GM19463 (cell line): ENCODE measurements at regions not wholly inside any gene's neighbourhood (a gene's known extent, or its start where the extent isn't known, plus 50 kb on each side); places are given as distances from the start of the nearest gene placed in this dataset.
"Not testable (repeated sequence)": the region's sequence is repeated elsewhere in the genome, so short reads cannot be mapped to it uniquely, and the experiment has no call there.

Experiments
- ATAC-seq: cut with Tn5 transposase; IDR thresholded peaks from one replicate; pipeline ENCODE4 v1.9.1; 2021; ENCODE audit warnings: mild to moderate bottlenecking, moderate library complexity; ENCODE audit not compliant: unreplicated experiment

- ATAC-seq = no peak
Measured at GRCh38 chr5:176134529-176135223, 103.5 kb upstream of the SIMC1 start.

GRCh38 chr5:176140138-176140537 lies 98.1 kb upstream of the SIMC1 start:
- not testable (repeated sequence) for ATAC-seq

GRCh38 chr5:176144508-176144907 lies 93.7 kb upstream of the SIMC1 start:
- no peak for ATAC-seq

GRCh38 chr5:176149948-176150347 lies 88.3 kb upstream of the SIMC1 start:
- ATAC-seq = not testable (repeated sequence)

- no peak for ATAC-seq
Measured at GRCh38 chr5:176151281-176151680, 86.9 kb upstream of the SIMC1 start.

GRCh38 chr5:176152191-176152929 lies 85.9 kb upstream of the SIMC1 start:
- no peak for ATAC-seq

GRCh38 chr5:176152930-176153311 lies 85.3 kb upstream of the SIMC1 start:
- ATAC-seq = no peak

GRCh38 chr5:176153741-176154140 lies 84.5 kb upstream of the SIMC1 start:
- ATAC-seq = no peak

- no peak for ATAC-seq
Measured at GRCh38 chr5:176154821-176155220, 83.4 kb upstream of the SIMC1 start.

- ATAC-seq = no peak
Measured at GRCh38 chr5:176155922-176156359, 82.3 kb upstream of the SIMC1 start.

- no peak for ATAC-seq
Measured at GRCh38 chr5:176157656-176158055, 80.6 kb upstream of the SIMC1 start.

GRCh38 chr5:176161431-176161830 lies 76.8 kb upstream of the SIMC1 start:
- no peak for ATAC-seq

- ATAC-seq = no peak
Measured at GRCh38 chr5:176162198-176162597, 76.0 kb upstream of the SIMC1 start.

GRCh38 chr5:176162888-176163287 lies 75.3 kb upstream of the SIMC1 start:
- no peak for ATAC-seq

GRCh38 chr5:176166427-176166826 lies 71.8 kb upstream of the SIMC1 start:
- no peak for ATAC-seq

GRCh38 chr5:176167800-176168199 lies 70.4 kb upstream of the SIMC1 start:
- ATAC-seq = no peak

GRCh38 chr5:176169393-176170063 lies 68.7 kb upstream of the SIMC1 start:
- no peak for ATAC-seq

- ATAC-seq = no peak
Measured at GRCh38 chr5:176170084-176170483, 68.1 kb upstream of the SIMC1 start.

- ATAC-seq = no peak
Measured at GRCh38 chr5:176171171-176171760, 67.0 kb upstream of the SIMC1 start.

GRCh38 chr5:176172246-176172645 lies 66.0 kb upstream of the SIMC1 start:
- ATAC-seq = no peak

- ATAC-seq = no peak
Measured at GRCh38 chr5:176173647-176174046, 64.6 kb upstream of the SIMC1 start.
